ENCODE measurements at regions not wholly inside any gene's neighbourhood (a gene's known extent, or its start where the extent isn't known, plus 50 kb on each side); places are given as distances from the start of the nearest gene placed in this dataset.

- no peak for DNase-seq
- 73 to 78% methylated on average over 5 of the region's 5 CpGs for WGBS, 2 donors
- Histone ChIP-seq H3K36me3 (no peaks in the 10 kb centered on the region), H3K27me3 (no peaks in the 10 kb centered on the region), H3K4me1 (peaks cover 0 to 5% (median 0%) of the 10 kb centered on the region in 3 donors), H3K27ac (no peak overlapping the region), H3K4me3 (no peak overlapping the region), H3K9me3 (no peaks in the 10 kb centered on the region)
- no peak for TF ChIP-seq POLR2A (IDR thresholded peaks at IDR 0.05)
- intact Hi-C loops (cut with DNase I): no loop called here
Measured at GRCh38 chr10:114708084-114708483, 50.0 kb upstream of the ABLIM1 start.

GRCh38 chr10:114708717-114709335, 50.8 kb upstream of the ABLIM1 start:
- Histone ChIP-seq H3K4me1 (peaks cover 0 to 5% (median 0%) of the 10 kb centered on the region in 3 donors), H3K27me3 (no peaks in the 10 kb centered on the region), H3K4me3 (no peak overlapping the region), H3K36me3 (no peaks in the 10 kb centered on the region), H3K9me3 (no peaks in the 10 kb centered on the region), H3K27ac (no peak overlapping the region)
- no peak for TF ChIP-seq CTCF (IDR thresholded peaks at IDR 0.05)
- TF ChIP-seq POLR2A (IDR thresholded peaks at IDR 0.05): no peak
- 71 to 75% methylated on average over 5 of the region's 5 CpGs for WGBS, 2 donors
- intact Hi-C loops (cut with DNase I): no loop called here
- DNase-seq: no peak

- Histone ChIP-seq H3K27ac (no peak overlapping the region), H3K9me3 (no peaks in the 10 kb centered on the region), H3K27me3 (no peaks in the 10 kb centered on the region), H3K4me1 (peaks cover 8 to 16% (median 10%) of the 10 kb centered on the region in 3 donors), H3K36me3 (no peaks in the 10 kb centered on the region), H3K4me3 (no peak overlapping the region)
- no peak for DNase-seq
- 58 to 63% methylated on average over 2 of the region's 2 CpGs for WGBS, 2 donors
- no peak for TF ChIP-seq CTCF (IDR thresholded peaks at IDR 0.05)
- intact Hi-C loops (cut with DNase I): no loop called here
Measured at GRCh38 chr10:114709984-114710383, 51.9 kb upstream of the ABLIM1 start.

- WGBS, 2 donors: 85 to 89% methylated on average over 3 to 5 of the region's 5 CpGs
- H3K27me3 ChIP-seq: no peaks in the 10 kb centered on the region
- no peaks in the 10 kb centered on the region for H3K36me3 ChIP-seq
- H3K4me3 ChIP-seq: no peak overlapping the region
- no peak overlapping the region for H3K27ac ChIP-seq
- TF ChIP-seq CTCF (IDR thresholded peaks at IDR 0.05): no peak
- no peak for TF ChIP-seq POLR2A (IDR thresholded peaks at IDR 0.05)
- H3K4me1 ChIP-seq: peaks cover 10 to 21% (median 12%) of the 10 kb centered on the region in 3 donors
- no peaks in the 10 kb centered on the region for H3K9me3 ChIP-seq
- intact Hi-C loops (cut with DNase I): no loop called here
- no peak for DNase-seq
Measured at GRCh38 chr10:114711176-114711868, 53.2 kb upstream of the ABLIM1 start.

GRCh38 chr10:114711869-114712250, 53.8 kb upstream of the ABLIM1 start:
- intact Hi-C loops (cut with DNase I): no loop called here
- H3K27me3 ChIP-seq: no peaks in the 10 kb centered on the region
- no peak for DNase-seq
- no peaks in the 10 kb centered on the region for H3K9me3 ChIP-seq
- no peak for TF ChIP-seq POLR2A (IDR thresholded peaks at IDR 0.05)
- no peak for TF ChIP-seq CTCF (IDR thresholded peaks at IDR 0.05)
- no peak overlapping the region for H3K27ac ChIP-seq
- no peak overlapping the region for H3K4me3 ChIP-seq
- peaks cover 10 to 16% (median 12%) of the 10 kb centered on the region in 3 donors for H3K4me1 ChIP-seq
- 87 to 91% methylated on average over 7 of the region's 7 CpGs for WGBS, 2 donors
- H3K36me3 ChIP-seq: no peaks in the 10 kb centered on the region

Data from esophagus squamous epithelium (tissue), 5 donors.